NAMALWA (cell line): ENCODE measurements at regions not wholly inside any gene's neighbourhood (a gene's known extent, or its start where the extent isn't known, plus 50 kb on each side); places are given as distances from the start of the nearest gene placed in this dataset.

Experiments used
- DNase-seq: peaks from one replicate; pipeline ENCODE4 v3.0.0-alpha.2; 2015; ENCODE audit warnings: low spot score

DNA sequence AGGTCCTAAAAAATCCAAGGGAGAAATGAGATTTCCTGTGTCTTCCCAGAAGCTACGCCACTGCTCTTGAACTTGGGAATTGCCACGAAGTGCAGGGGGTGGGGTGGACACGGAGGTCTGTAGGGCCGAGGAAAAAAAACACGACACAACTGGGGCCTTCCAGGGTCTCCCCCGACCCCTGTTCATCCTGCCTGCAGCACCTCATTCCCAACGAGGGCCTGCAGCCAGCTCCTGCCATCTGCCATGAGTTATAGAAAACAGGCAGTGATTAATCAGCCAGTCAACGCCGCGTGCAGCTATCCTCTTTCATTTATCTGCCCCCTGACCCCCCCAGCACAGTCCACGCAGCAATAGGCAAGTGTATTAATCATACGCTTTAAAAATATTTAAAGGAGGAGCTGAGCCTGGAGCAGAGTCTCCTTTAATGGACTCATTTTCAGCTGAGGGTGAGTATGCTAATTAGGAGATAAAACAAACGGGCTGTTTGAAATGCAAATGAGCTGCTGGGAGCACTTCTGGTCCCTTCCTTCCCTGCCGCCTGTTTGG lies 209.9 kb downstream of the TFCP2L1 start:
- peak; percentile 95 for DNase-seq

DNA sequence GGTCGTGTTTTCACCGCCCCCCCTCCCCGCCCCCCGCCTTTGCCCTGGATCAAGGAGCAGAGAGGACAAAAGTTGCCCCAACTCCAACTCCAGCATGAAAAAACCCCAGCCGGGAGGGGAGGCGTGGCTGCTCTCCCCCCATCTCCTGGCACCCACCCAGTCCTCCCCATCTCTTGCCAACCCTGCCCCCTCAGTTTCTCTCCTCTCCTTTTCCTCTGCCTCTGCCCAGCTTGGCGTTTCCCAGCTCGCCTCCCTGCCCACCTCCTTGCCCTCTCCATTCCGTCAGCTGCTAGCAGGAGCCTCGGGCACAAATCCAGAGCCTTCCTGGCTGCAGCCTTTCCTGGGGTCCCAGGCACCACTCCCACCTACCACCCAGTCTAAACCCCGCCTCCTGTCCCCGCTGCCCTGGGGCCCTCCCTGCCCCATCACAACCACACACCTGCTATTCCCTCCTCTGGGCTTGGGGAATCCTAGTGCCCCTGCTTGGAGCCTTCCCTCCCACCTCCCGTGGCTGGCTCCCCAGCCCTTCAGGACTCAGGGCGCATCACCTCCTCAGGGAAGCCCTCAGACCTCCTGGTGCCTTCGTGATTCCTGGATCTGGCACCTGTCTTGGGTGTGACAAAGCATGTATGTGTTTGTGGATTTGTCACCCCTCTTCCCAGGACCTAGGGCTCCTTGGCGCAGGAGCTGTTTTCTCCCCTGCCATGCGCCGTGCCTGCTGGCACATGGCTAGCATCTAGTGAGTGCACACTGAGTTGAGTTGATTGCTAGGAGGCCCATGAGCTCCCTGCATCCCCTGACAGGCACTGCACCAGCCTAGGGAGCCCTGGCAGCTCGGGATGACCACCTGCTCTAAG lies 209.1 kb downstream of the TFCP2L1 start:
- DNase-seq = peak; percentile 20

DNA sequence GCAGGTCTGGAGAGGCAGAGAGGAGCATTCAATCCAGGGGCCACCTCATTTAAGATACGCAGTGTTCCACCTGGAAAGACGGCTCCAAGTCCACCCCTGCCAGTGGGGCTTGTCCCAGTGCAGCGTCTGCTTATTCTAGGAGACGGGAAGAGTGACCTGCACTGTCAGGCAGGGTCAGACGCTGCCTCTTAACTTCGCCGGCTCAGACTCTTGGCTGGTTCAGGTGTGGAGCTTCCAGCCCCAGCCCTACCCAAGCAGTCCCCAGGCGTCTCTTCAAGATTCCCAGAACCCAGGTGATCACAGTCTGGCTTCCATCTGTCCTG lies 208.5 kb downstream of the TFCP2L1 start:
- no peak for DNase-seq

DNA sequence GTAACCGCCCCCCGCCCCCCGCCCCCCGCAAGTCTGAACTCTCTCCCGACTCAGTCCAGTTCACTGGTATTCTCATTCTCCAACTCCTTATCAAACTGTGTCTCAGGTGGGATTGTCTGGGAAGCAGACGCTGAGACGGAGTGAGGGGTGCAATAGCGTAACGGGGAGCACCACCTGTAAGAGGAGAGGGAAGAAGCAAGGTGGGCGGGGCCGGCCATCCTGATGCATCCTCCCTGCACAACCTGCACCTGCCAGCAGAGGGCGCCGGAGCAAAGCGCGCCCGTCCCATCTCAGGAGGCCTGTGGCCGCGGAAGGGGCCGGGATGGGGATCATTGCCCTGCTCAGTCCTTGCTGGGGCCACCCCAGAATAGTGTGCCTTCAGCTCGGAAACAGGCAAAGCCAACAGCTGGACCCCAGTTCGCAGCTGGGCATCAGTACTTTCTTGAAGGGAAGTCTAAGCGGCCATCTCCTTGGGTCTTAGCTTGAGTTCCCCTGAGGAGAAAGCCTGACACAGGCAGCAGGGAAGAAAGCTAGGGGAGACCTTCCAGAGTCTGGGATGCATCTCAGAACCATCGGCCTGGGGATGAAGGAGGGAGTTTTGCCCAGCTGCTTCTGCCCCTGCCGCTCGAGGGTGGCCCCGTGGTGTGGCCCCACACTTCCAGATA lies 208.0 kb downstream of the TFCP2L1 start:
- peak; percentile 70 for DNase-seq

DNA sequence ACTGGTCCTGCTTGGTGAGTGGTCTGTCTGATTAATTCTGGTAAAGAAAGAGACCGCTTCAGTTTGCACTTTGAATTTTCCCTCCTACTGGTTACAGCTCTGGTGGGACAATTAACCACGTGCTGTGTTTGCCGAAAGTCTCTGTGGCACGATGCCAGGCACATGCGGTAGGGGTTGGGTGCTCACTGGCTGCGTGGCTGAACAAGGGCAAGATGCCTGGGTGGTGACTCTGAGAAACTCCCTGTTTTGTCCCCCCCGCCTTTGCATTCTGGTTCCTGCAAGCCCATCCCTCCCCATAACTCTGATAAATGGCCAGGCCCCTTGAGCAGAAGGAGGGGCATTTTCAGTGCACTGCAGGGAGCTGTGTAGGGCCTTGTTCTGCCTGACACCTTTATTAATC lies 206.1 kb downstream of the TFCP2L1 start:
- no peak for DNase-seq

DNA sequence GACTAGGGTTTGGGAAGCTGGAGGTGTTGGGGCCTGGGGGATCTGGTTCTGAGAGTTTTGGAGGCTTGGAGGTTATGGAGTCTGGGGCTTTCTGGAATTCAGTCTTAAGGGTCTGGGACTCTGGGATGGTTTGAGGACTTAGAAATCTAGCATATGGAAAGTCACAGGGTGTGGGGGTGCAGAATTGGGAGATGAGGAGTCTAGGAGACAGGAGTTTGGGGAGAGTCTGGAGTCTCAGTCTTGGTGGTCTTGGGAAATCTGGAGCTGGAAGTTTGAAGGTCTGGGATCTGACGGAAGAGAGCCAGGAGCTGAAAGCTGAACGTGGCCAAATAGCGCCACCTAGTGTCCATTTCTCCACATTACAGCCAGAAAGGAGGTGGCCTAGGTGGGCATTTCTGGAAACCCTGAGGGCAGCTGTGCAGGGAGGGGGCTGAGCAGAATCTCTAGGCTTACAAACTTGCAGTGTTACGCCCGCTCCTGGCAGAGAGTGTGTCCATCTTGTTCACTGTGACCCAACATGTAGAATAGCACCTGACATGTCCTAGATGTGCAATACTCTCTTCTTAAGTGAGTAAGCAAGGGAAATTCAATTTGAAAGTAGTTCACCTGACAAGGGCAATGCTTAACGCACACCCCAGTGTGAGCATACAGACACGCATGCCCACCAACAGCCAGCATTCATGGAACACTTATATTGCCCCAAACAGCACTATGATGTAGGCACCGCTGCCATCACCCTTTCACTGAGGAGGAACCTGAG lies 204.8 kb downstream of the TFCP2L1 start:
- peak; percentile 65 for DNase-seq

DNA sequence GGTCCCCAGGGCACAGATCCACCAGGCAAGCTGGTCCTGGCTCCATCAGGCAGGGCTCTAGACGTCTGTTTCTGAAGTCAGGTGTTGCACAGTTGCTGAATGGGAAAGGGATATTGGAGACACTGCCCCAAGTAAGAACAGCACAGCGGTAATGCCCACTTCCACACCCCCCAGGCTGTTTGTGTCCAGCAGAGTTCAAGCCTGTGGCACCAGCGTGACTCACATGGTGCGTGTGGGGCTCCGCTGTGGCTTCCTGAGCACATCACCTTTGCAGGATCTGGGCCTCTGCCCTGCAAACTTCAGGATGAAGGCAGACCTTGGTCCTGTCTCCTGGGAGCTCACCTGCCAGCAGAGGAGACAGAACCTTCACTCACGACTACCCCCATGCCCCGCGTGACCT lies 203.3 kb downstream of the TFCP2L1 start:
- DNase-seq = no peak

DNA sequence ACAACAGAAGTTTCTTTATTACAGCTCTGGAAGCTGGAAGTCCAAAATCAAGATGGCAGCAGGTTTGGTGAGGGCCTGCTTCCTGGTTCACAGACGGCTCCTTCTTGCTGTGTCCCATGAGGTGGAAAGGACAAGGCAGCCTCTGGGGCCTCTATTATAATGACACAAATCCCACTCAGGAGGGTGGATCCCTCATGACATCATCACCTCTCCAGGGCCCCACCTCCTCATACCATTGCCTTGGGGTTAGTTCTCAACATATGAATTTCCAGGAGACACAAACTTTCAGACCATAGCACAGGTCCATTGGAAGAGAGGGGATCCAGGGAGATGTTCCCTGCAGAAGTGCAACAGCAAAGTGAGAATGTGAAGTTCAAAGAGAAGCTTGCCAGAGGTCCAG lies 202.8 kb downstream of the TFCP2L1 start:
- no peak for DNase-seq

DNA sequence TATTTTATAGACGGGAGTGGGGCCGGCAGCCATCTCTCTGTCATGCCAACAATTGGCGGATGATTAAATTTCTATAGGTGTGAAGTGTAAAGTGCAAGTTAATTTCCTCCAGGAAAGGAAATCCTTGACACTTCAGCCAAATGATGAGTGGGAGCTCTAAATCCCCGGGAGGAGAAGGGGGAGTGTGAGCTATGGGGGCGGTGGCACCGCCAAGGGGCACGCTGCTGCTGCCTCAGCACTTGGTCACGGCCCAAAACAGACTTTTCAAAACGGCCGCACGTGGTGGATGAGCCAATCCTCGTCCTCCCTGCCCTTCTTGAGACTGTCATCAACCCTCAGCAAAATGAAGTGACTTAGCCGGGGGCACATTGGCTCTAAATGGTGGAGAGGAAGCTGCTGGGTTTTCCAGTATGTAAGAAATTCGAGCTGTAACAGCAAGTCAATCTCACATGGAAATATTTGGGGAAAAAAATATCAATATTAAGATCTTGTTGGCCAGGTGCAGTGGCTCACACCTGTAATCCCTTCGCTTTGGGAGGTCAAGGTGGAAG lies 200.8 kb downstream of the TFCP2L1 start:
- DNase-seq = no peak

DNA sequence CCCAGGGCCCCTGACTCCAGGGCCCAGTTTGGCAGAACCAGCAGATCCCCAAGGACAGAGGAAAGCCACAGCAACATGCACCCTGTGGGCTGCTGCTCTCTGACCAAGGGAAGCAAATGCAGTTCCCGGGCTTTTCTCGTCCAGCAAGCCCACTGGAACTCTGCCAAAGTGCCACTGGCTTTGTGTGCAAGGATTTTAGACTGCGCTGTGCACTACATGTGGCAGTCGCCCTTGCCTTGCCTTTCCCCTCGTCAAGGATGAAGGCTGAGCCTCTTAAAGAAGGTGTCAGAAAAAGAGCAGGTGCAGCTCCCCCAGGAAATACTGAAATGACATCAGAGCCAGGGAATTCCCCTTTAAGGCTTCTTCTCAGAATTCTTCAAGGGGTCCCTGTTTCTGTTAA lies 199.2 kb downstream of the TFCP2L1 start:
- no peak for DNase-seq

- no peak for DNase-seq
These were observed 198.6 kb downstream of the TFCP2L1 start for GRCh38 chr2:121086450-121086849.

DNA sequence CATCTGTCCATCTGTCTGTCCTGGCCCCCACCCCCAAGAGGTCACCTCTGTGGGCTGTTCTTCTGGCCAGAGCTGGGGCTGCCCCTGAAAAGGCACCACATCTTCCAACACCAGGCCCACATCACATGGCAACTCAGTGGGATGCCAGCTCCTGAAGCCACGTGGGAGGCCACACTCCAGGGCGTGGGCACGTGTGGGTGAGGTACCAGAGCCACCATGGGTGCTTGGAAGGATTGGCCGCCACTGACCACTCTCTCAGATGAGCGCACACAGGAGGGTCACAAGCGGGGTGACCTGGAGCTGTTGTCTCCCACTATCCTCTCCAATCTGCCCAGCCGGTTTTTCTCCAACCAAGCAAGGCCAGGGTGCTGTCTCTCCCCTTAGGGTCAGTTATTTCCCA lies 197.9 kb downstream of the TFCP2L1 start:
- no peak for DNase-seq

DNA sequence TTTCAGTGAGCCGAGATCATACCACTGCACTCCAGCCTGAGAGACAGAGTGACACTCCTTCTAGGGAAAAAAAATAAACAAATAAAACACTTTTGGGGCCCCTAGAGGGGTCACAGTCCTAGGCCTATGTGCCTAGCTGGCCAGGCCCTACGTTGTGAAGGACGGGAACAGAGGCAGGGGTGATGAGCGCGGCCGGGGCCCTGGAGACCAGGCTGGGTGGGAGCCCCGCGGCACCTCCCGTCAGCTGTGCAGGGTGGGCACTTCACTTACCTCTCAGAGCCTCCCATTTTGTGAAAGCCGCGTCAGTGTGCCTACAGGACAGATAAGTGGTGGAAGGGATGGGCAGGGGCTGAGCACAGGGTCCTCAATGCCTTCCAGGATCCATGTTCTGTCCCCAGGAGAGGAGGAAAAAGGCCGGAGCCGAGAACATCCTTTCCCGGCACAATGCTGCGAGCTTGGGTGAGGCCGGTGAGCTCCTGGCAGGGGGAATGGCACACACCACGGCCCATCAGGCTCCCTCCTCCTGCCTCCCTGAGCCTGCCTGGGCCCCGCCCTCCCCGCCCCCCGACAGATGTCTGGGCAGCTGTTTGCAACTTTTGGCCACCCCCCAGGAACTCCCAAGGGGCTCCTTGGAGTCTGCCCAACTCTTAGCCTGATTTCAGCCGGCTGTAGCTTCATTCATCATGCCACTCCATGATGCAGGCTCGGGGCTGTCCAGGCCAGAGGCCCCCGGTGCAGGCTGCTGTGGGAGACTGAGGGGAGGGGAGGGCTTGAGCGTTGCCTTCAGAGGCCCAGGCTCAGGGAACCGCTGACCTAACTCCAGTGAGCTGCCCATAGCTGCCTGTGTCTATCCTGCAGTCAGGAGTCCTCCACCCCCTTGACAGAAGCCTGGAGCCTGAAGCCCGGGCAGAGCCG lies 196.5 kb downstream of the TFCP2L1 start:
- no peak for DNase-seq

- no peak for DNase-seq
These were observed 195.9 kb downstream of the TFCP2L1 start for GRCh38 chr2:121089166-121089510.

DNA sequence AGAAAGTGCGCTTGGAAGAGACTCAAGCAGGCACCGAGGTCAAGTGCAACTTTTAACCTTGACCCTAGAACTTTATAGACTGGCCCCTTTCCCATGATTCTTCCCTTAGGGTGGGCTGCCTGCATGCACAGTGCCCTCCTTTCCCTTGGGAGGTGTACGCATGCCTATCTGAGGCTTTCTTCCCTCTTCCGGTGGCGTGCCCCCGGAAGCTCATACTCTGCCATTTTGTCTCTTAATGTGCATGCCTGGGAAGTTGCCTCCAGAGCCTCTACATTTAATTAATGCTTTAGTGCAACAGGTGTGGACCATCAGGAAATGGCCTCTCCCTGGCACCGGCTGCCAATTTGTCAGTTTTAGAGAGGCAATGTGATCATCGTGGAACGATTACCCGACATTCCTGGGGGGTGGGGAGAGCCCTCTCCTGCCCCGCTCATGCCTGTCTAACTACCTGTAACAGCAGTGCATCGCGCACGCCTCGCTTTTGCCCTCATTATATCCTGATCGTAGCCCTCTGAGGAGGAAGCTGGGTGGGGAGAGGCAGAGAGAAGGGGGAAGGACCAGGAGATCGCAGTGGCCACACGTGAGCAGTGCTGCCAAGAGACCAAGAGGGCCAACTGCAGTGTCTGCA lies 194.8 kb downstream of the TFCP2L1 start:
- DNase-seq = no peak

DNA sequence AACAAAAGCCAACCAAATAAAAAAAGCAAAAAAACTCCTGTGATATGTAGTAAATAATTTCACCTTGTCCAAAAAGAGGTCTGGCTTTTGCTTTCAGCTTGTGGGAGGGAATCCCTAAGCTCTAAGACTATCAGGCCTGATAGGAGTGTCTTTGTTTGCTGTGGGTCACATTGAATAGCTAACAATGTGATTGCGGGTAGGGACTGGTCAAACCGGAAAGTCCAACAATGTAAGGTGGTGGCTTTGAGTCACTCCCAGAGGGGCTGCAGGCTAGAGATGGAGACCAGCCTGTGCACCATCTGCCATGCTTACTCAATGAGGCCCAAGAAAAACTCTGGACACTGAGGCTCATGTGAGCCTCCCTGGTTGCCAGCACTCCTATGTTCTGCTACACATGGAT lies 192.9 kb downstream of the TFCP2L1 start:
- no peak for DNase-seq

GRCh38 chr2:121093692-121094091 lies 191.3 kb downstream of the TFCP2L1 start:
- DNase-seq = no peak

GRCh38 chr2:121094101-121094500 lies 190.9 kb downstream of the TFCP2L1 start:
- no peak for DNase-seq

DNA sequence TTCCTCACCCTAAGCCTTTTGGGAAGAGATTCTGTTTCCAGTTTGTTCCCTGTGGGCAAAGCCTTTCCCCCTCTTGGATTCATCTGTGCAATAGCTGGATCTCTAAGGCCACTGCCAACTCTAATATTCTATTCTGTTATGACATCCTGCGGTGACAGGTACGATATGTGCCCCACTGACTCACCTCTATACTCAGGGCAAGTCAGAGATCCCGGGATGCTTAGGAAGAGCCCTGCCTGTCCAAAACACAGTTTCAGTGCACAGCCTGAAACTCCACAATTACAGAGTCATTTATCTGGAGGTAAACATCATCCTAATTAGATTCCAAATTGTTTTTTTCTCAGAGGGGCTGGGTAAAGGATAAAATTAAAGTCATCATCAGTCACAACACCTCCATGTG lies 190.2 kb downstream of the TFCP2L1 start:
- no peak for DNase-seq

- peak; percentile 41 for DNase-seq
These were observed 189.5 kb downstream of the TFCP2L1 start for GRCh38 chr2:121095257-121096080.
